GM12873 (cell line): ENCODE measurements at regions not wholly inside any gene's neighbourhood (a gene's known extent, or its start where the extent isn't known, plus 50 kb on each side); places are given as distances from the start of the nearest gene placed in this dataset.

ENCODE experiments used
- TF ChIP-seq, protein P1 (sequence below): IDR thresholded peaks from 2 replicates; pipeline ENCODE4 v1.5.1; 2012; ENCODE audit warnings: low read depth, mild to moderate bottlenecking, moderate library complexity, low read length, control low read depth; ENCODE audit not compliant: insufficient read depth; ENCODE audit errors: missing control alignments

- TF ChIP-seq, protein P1, sequence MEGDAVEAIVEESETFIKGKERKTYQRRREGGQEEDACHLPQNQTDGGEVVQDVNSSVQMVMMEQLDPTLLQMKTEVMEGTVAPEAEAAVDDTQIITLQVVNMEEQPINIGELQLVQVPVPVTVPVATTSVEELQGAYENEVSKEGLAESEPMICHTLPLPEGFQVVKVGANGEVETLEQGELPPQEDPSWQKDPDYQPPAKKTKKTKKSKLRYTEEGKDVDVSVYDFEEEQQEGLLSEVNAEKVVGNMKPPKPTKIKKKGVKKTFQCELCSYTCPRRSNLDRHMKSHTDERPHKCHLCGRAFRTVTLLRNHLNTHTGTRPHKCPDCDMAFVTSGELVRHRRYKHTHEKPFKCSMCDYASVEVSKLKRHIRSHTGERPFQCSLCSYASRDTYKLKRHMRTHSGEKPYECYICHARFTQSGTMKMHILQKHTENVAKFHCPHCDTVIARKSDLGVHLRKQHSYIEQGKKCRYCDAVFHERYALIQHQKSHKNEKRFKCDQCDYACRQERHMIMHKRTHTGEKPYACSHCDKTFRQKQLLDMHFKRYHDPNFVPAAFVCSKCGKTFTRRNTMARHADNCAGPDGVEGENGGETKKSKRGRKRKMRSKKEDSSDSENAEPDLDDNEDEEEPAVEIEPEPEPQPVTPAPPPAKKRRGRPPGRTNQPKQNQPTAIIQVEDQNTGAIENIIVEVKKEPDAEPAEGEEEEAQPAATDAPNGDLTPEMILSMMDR, result no peak
These were observed 525.6 kb upstream of the CAMK1G start for GRCh38 chr1:209057901-209058300.

- TF ChIP-seq, protein P1, result no peak
These were observed 524.1 kb upstream of the CAMK1G start for GRCh38 chr1:209059376-209059775.

- TF ChIP-seq, protein P1, result no peak
These were observed 523.5 kb upstream of the CAMK1G start for GRCh38 chr1:209059981-209060380.

DNA sequence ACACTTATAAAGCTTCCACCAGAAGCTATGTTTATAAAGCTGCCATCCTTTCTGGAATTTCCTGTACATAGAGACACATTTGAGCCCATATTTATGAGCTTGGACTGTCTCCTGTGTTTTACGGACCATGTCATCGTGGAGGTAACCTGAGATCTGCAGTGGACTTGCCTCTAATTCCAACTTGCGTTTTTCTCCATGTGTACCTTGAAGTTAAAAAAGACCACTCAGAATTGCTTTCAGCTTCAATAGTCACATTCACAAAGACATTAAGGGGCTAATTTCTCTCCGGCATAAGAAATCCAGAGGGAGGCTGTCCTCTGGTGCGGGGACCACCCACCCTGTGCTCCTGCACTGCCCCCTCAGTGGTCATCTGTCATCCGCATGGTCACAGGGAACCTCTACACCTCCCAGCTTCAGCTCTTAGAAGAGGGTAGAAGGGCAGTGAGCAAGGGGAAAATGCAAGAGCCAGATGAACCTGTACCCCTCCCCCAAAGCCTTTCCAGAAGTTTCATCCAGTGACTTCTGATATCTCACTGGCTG is 521.4 kb upstream of the CAMK1G start:
- TF ChIP-seq, protein P1, result no peak

- TF ChIP-seq, protein P1, result peak; percentile 8
These were observed 520.7 kb upstream of the CAMK1G start for GRCh38 chr1:209062863-209063262.

DNA sequence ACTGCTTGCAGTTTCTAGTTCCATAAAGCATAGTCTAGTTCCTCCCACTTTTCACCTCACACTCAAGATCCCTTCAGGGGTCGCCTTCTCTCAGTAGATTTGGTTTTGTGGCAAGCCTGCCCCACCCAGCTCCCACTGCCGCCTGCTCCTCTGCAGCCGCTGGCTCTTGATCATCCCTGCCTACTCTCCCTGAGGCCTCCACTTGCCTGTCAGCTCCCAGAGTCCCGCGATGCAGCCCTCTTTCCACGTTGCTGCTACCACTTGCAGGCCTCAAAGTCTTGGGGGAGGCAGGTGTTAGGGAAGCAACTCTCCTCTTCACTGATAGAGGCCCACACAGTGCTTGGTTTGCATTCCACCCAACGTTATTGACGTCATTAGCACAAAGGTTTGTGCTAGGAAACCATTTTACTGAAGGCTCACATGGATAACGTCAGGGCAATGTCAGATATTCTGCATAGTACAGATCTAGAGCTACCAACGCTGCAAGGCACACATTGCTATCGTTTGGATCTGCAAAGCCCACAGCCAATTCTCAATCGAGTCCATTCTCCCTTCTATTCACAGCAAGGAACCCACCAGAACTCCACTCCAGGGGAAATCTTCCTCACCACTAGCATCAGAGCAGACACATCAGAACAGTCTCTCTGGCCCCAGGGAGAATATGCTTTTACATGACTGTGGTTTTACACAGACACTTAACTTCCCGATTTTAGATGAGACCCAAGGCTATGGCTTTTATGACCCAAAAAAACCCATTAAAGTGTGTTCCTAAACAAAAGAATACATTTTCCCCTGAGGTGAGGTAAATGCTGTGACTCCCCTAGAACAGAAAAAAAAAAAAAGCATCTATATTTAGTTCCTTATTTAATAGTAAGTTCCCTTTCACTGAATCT is 519.5 kb upstream of the CAMK1G start:
- TF ChIP-seq, protein P1, result no peak

- TF ChIP-seq, protein P1, result no peak
These were observed 518.4 kb upstream of the CAMK1G start for GRCh38 chr1:209064850-209065706.
